GM19239 (cell line): ENCODE measurements at regions not wholly inside any gene's neighbourhood (a gene's known extent, or its start where the extent isn't known, plus 50 kb on each side); places are given as distances from the start of the nearest gene placed in this dataset.

Experiments
- DNase-seq: peaks from one replicate; pipeline ENCODE4 v3.0.0; 2011; ENCODE audit warnings: low spot score; ENCODE audit not compliant: insufficient read length
- FAIRE-seq: peaks from 2 replicates; lab custom pipeline; 2011; peaks lifted over from hg19 to GRCh38; lab: Jason Lieb, UNC

DNA sequence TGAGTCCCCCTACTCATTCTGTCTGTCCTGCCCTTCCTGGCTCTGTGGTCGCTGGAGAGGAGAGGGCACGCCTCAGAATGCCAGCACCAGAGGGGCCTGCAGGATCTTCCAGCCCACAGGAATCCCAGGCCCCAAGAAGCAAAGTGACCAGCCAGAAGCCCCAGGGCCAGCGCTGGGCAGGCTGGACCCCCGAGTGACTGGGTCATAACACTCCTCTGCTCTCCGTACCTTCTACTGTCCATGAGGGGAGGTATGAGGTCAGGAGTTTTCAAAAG, 102.6 kb upstream of the GPR26 start:
- no peak for DNase-seq
- FAIRE-seq: no peak

DNA sequence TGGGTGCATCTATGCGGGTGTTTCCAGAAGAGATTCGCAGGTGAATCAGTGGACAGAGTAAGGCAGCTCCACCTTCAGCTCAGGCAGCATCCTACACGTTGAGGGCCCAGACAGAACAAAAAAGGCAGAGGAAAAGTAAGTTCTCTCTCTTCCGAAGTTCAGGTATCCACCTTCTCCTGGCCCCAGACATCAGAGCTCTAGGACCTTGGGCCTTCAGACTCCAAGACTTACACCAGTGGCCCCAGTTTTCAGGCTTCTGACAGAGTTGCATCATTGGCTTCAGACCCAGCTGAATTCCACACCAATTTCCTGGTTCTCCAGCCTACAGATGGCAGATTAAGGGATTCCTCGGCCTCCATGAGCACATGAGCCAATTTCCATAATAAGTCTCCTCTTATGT, 102.2 kb upstream of the GPR26 start:
- FAIRE-seq (no peak), DNase-seq (no peak)

DNA sequence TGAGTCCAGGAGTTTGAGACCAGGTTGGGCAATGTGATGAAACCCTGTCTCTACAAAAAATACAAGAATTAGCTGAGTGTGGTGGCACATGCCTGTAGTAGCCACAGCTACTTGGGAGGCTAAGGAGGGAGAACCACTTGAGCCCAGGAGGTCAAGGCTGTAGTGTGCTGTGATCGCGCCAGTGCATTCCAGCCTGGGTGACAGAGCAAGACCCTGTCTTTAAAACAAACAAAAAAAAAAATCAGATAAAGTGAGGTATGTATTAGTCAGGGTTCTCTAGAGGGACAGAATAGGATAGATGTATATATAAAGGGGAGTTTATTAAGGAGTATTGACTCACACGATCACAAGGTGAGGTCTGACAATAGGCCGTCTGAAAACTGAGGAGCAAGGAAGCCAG, 101.5 kb upstream of the GPR26 start:
- DNase-seq: no peak
- no peak for FAIRE-seq

DNA sequence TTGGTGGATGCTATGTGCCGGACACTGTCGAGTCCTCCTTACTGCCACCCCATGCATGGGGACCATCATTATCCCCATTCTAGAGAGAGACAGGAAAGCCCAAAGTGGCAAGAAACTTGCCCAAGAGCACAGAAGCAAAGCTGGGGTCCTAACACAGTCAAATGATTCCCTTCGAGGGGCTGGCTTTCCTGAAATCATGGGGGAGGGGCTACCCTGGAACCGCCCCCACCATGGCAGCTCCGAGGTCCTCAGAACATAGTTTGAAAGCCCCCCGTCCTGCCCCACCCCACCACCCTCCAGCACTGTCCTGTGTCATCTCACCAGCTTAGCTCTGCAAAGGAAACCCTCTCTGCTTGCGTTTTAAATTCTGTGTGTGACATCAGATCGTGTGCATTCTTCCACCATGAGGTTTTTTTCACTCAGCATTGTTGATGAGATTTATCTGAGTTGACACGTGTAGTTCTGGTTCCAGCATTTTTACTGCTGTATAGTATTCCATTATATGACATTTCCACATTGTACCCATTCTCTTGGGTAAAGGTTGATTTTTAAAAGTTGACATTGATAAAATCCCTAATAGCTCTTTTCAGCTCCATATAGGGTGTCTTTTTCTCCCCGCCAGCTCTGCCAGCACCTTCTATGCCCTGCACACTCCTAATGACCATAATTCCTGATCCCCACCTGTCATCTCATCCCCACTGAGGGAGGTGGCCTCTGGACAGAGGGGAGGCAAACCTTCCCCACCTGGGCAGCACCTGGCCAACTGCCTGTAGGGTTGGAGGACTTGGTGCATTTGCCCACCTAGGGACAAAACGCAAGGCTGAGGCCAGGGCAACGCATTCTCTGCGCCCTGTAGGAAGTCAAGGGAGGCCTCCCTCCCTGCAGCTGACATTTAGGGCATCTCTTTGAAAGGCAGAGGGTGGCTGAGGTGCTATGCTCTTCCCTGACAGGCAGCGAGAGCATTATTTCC, 100.2 kb upstream of the GPR26 start:
- FAIRE-seq (no peak), DNase-seq (no peak)

DNA sequence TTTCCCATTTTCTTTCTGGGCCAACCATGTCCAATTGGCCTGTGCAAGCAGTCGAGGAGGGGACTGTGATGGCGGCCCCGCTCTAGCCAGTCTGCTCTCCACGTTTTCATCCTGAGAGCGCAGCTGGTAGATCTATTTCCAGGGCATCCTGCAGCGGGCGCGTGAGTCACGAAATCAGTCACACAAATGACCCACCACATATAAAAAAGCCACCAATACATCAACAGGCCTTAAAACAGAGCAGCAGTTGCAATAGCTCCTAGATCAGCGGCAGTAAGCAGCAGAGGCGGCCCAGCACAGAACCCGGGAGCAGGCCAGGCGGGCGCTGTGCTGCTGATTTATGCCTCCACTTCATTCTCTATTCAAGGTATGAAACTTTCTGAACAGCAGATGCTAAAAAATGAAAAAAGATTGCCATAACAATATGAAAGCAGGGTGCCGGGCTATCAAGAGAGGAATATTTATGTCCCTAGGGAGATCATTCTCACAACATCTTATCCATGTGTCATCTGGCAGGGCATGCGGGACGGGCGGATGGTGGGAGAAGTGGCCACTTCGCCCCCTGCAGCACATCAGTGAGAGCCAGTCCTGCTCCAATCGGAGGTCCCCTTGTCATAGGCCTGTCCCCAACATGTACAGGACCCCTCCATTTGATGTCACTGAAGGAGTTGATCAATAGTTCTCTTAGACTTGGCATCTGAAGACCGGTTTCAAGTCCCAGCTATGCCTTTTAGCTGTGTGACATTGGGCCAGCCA, 98.0 kb upstream of the GPR26 start:
- FAIRE-seq: no peak
- DNase-seq: no peak

DNA sequence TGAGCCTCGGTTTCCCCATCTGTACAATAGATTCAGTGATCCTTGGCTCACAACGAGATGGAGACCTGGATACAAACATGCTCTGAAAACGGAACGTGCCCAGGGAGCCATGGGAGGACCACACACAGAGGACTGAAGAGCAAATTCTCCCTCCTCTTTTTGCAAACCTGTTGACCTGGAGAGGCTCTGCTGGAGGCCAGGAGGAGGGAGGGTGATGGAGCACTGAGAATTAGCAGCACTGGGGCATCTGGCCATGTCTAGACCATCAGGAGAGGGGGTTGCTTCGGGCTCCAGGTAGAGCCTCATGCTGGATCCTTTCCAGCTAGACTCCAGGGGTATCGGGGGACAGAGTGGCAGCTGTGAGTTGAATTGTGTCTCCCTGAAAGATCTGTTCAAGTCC, 97.4 kb upstream of the GPR26 start:
- FAIRE-seq (no peak), DNase-seq (no peak)

DNA sequence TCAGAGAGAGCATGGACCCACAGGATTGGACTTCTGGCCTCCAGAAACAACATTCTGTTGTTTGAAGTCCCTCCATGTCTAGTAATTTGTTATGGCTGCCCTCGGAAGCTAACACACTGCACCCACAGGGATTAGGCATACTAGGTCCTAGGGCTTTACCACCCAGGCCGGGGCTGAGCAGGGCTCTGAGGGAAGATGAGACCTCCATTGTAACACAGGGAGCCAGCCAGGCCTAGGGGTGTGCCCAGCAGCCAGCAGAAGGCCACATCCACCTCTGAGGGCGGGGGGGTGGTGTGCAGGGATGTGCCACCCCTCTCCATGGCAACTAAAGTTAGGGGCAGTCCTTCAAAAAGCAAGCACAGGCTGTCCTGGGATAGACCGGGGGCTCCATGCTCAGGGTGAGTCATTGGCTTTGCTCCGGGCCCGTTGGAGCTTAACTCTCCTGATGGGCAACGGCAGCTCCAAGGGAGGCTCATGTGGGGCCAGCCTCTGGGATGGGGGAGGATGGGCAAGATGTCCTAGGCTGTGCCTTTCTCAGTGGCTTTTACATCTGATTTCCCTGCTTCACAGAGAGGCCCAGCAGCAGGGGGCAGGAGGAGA, 96.6 kb upstream of the GPR26 start:
- DNase-seq (no peak), FAIRE-seq (no peak)

DNA sequence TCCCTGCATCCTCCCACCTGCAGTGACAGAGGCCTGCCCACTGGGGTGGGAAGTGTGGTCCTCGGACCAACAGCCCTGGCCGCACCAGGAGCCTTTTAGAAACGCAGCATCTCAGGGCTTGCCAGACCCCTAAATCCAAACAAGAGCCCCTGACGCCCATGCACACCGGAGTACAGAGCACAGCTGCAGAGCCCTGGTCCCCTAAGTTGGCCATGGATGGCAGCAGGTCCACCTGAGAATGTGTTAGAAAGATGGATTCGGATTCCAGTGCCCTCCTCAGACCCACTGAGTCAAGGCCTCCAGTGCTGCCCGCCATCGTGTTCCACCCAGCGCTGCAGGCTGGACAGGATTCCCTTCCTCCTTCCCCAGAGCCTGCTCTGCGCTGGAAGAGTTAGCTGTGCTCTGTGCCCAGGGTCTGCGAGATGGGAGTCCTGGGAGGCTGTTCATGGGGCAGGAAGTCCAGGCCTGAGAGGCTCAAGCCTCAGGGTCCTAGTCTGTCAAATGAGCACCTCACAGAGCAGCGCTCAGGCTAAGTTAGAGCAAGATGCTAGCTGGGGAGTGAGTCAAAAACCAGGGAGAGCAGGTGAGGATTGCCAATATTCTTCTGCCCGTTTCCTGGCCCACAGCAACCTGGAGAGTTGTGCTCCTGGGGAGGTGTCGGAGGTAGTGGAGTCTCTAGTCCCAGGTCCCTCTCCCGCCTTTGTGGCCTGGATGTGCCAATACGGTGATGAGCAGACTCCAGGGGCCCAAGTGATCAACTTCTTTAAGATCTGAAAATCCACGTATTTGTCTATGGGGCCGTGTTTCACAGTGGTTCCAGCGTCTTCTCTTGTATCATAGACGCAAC, 95.9 kb upstream of the GPR26 start:
- DNase-seq: no peak
- no peak for FAIRE-seq

DNA sequence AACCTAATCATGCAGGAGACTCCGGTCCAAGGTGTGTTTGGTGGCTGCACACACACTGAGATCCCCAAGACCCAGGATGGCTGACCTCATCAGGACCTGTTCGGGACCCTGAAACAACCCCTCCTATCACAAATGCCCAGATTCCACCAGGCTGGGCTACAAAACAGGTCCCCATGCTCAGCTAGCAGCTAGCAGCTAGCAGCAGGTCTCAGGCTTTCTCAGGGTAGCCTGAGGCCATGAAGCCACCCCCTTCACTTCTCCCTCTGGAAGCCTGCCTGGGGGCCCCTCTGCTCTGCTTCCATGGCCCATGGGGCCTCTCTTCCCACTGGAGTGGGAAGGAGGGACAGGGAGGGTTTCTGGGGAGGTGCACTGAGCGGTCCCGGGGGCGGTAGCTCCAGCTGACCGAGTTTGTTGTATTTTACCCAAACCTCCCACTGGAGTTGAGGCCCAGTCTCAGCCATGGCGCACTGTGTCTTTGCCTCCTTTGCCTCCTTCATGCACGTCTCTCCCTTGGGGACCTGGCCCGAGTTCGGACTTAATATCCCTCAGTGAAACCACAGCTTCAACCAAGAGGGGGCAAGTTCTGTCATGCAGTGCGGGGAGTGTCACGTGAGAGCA, 95.1 kb upstream of the GPR26 start:
- DNase-seq (no peak), FAIRE-seq (no peak)

DNA sequence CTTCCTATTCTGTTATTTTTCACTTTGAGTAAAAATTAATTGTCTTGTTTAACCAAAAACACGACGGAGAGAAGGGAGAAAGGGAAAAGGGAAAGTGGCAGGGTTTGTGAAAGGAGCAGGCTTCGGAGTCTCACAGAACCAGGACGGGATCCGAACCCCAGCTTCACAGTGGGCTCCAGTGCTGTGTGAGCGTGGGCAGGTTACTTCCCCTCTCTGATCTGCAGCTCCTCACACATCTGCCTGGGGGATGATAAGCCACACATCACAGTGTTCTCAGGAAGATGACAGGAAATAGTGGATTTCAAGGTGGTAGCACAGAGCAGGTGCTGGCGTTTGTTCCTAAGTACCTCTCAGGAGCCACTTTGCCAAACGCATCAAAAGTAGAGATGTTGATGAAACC, 94.2 kb upstream of the GPR26 start:
- no peak for FAIRE-seq

DNA sequence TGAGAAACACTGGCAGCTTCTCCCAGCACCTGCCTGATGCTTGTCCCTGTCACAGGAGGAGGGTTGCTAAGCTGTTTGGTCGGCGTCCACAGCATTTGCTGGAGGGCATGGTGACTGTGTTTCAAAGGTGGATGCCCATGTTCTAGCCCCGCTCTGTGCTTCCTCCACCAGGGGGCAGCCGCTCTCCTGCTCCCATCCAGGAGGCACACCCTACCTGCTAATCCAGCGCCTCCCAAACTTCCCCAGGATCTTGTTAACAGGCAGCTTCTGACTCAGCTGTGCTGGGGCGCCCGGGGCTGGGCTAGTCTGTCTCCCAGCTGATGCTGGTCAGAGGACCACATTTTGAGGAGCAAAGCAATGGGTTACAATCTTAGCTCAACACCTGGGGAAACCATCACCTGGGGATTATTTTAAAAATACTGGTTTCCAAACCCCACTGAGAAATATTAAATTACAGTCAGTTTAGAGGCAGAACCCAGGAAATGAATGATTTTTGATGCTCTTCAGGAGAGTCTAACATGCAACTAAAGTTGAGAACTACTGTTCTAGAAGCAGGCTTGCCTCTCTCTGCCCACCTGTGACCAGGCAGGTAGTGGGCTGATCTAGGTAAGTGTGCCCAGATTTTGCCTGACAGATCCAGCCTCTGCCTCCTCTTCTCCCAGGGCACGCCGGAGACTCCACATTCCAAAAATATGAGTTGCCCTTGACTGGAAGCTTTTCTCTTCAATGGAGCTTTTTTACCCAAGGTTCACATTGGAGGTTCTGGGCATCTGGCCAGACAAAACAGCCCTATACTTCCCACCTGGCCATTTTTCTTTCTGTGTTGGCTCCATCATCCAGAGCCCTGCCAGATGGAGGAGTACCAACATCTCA, 92.7 kb upstream of the GPR26 start:
- DNase-seq (peak; percentile 47), FAIRE-seq (no peak)

More for the DNA sequence above, 94.2 kb upstream of the GPR26 start:
- DNase-seq: no peak

DNA sequence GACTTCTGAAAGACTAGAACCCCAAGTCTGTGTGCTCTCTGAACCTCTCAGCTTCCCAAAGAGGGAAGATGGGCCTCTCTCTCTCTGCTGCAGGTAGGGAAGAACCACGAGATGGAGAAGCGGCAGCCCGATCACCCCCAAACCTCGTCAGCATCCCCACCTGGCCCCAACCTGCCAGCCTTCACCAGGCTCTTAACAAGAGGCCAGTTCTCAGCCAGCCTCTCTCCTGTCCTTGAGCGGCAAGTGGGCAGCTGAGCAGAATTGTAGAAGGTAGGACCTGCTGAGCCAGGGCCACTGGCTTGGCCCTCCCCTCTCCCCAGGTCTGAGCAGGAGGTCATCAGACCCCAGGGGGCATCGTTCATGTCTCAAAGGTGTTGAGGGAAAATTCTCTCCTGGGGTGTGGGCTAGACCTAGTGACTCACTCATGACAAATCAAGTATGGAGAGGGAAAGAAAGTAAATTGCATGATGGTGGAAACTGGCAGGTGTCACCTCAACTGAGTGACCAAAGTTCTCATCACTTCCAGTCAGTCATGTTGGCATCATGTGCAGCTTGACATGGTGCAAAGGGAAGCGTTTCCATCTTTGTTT, 92.0 kb upstream of the GPR26 start:
- no peak for FAIRE-seq
- no peak for DNase-seq

DNA sequence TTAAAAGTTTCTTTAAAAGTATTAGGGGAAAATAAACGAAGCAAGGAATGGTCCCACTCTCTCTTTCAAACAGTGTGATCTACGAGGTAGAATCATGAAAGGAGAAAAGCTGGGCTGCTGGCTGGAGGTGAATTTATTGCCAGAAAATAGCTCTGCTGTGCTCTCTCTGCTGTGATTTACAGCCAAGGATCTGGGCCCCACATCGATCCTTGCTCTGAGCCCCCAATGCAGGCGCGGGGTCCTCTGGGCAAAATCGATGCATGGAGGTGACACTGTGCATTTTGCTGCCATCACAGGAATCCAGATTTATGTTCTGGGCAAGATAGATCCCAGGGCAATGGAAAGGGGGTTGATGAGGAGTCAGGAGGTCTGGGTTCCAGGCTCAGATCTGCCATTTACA, 91.0 kb upstream of the GPR26 start:
- FAIRE-seq: no peak
- no peak for DNase-seq

DNA sequence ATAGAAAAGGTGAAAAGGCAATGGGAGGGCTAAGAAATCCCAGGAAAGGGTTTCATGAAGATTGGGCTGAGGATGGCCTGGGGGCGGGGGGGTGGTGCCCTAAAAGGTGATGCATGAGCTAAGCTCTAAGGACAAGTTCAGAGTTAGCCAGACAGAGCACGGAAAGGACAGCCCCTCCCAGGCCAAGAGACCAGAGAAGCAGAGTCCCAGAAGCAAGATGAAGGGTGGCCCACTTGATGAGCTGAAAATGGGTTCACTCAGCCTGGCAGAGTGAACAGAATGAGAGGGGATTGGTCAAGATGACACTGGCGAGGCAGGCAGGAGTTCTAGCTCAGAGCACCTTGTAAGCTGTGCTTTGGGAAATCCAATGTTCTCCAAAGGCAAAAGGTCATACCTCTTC, 89.4 kb upstream of the GPR26 start:
- FAIRE-seq: no peak
- DNase-seq: no peak

DNA sequence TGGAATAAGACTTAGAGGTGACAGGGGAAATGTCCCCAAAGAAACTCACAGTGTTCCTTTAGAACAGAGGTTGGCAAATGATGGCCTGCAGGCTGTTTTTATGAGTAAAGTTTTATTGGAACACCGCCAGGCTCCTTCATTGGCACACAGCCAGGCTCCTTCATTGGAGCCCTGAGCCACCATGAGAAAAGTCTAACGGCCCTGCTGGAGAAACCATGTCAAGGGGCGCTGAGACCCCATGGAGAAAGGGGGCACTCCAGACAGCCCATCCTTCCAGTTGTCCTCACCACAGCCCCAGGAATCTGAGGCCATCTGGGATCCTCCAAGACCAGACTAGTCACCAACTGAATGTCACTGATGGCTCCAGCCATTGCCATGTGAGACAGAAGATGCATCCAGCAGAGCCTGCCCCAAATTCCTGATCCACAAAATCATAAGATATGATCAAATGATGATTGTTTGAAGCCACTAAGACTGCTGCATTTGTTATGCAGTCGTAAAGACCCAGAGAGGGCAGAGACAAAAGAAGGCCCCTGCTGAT, 88.2 kb upstream of the GPR26 start:
- no peak for DNase-seq
- FAIRE-seq: no peak

DNA sequence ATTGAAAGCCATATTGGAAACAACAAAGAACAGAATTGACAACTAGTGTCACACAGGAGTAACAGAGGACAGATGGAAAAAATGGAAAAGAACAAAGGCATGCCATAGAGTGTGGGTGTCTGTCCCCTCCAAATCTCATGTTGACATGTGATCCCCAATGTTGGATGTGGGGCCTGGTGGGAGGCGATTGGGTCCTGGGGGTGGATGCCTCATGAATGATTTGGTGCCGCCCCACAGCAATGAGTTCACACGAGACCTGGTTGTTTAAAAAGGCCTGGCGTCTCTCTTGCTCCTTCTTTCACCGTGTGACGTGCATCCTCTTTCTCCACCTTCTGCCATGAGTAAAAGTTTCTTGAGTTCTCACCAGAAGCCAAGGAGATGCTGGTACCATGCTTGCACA, 87.4 kb upstream of the GPR26 start:
- FAIRE-seq: no peak
- no peak for DNase-seq

DNA sequence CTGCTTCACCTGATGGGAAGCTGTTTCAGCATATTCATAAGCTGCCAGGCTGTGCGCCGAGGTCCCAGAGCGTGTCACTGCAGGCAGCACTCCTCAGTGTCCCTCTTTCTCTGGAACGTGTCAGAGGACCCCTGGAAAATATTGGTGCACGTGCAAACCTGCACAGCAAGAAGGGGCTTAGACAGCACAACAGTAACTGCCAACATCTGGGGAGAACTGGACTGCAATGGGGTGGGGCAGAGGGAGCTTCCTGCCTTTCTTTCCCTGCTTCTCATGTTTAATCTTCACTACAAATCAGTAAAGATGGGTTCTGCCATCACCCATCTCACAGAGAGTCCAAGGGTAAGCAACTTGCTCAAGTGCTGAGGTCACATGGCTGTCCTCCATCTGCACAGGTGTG, 86.5 kb upstream of the GPR26 start:
- FAIRE-seq: no peak
- no peak for DNase-seq

DNA sequence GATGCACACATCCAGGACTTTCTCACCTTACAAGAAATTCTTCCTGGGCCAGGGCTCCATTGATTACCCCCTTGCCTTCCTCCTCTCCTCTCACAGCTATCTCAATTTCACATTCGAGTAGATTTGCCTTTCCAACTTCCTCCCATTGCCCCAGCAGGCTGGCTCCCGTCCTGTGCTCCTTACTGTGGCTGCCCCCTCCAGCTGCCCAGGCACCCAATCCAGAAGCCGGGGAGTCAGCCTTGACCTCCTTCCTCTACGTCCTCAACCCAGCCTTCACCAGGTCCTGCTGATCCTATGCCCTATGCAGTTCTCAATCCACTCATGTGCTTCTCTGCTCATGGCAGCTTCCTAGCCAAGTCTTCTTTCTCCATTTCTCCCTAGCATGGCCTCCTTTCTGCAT, 85.7 kb upstream of the GPR26 start:
- FAIRE-seq: no peak
- DNase-seq: no peak
